ENCODE measurements at regions not wholly inside any gene's neighbourhood (a gene's known extent, or its start where the extent isn't known, plus 50 kb on each side); places are given as distances from the start of the nearest gene placed in this dataset.
A peak's percentile ranks its signal among the peaks of the same experiment; 100 is the strongest.

GRCh38 chr4:83864097-83864817 is 328.3 kb downstream of the GPAT3 start:
- Mint-ChIP-seq H3K27ac (peak overlapping the region in 1 of 3 experiments; percentile 23), H3K4me3 (no peak overlapping the region), H3K36me3 (ENCODE audit: low read depth) (no peaks in the 10 kb centered on the region), H3K27me3 (ENCODE audit: low read depth) (peaks cover 7% of the 10 kb centered on the region), H3K4me1 (no peaks in the 10 kb centered on the region), H3K9me3 (no peaks in the 10 kb centered on the region)
- no peak for TF ChIP-seq CTCF (IDR thresholded peaks at IDR 0.05; ENCODE audit: unreplicated experiment in 3 of 3)

GRCh38 chr4:83862471-83862870 is 326.6 kb downstream of the GPAT3 start:
- Mint-ChIP-seq H3K27me3 (ENCODE audit: low read depth) (peaks cover 7% of the 10 kb centered on the region), H3K4me3 (no peak overlapping the region), H3K36me3 (ENCODE audit: low read depth) (no peaks in the 10 kb centered on the region), H3K4me1 (no peaks in the 10 kb centered on the region), H3K9me3 (no peaks in the 10 kb centered on the region), H3K27ac (no peak overlapping the region)
- TF ChIP-seq CTCF (IDR thresholded peaks at IDR 0.05; ENCODE audit: unreplicated experiment in 3 of 3), result no peak

GRCh38 chr4:83860200-83860599 is 324.3 kb downstream of the GPAT3 start:
- H3K27me3 Mint-ChIP-seq (ENCODE audit: low read depth), result peaks cover 7% of the 10 kb centered on the region
- H3K27ac Mint-ChIP-seq, result no peak overlapping the region
- no peak for TF ChIP-seq CTCF (IDR thresholded peaks at IDR 0.05; ENCODE audit: unreplicated experiment in 3 of 3)
- H3K9me3 Mint-ChIP-seq, result no peaks in the 10 kb centered on the region
- H3K4me3 Mint-ChIP-seq, result no peak overlapping the region
- H3K4me1 Mint-ChIP-seq, result no peaks in the 10 kb centered on the region
- no peaks in the 10 kb centered on the region for H3K36me3 Mint-ChIP-seq (ENCODE audit: low read depth)

GRCh38 chr4:83858131-83858530 is 322.2 kb downstream of the GPAT3 start:
- no peak overlapping the region for H3K4me3 Mint-ChIP-seq
- peaks cover 7% of the 10 kb centered on the region for H3K27me3 Mint-ChIP-seq (ENCODE audit: low read depth)
- peaks cover 3% of the 10 kb centered on the region for H3K4me1 Mint-ChIP-seq
- H3K27ac Mint-ChIP-seq, result no peak overlapping the region
- H3K36me3 Mint-ChIP-seq (ENCODE audit: low read depth), result no peaks in the 10 kb centered on the region
- TF ChIP-seq CTCF (IDR thresholded peaks at IDR 0.05; ENCODE audit: unreplicated experiment in 3 of 3), result no peak
- H3K9me3 Mint-ChIP-seq, result no peaks in the 10 kb centered on the region

GRCh38 chr4:83855044-83855443 is 319.1 kb downstream of the GPAT3 start:
- no peak overlapping the region for H3K4me3 Mint-ChIP-seq

More at GRCh38 chr4:83855044-83855443, 319.1 kb downstream of the GPAT3 start:
- Mint-ChIP-seq H3K9me3 (no peaks in the 10 kb centered on the region), H3K4me1 (peaks cover 15% of the 10 kb centered on the region), H3K27me3 (ENCODE audit: low read depth) (peaks cover 9% of the 10 kb centered on the region), H3K27ac (peak overlapping the region; percentile 15 to 73 (median 71)), H3K36me3 (ENCODE audit: low read depth) (no peaks in the 10 kb centered on the region)
- TF ChIP-seq CTCF (IDR thresholded peaks at IDR 0.05; ENCODE audit: unreplicated experiment in 3 of 3), result no peak
